ENCODE measurements at regions not wholly inside any gene's neighbourhood (a gene's known extent, or its start where the extent isn't known, plus 50 kb on each side); places are given as distances from the start of the nearest gene placed in this dataset.

GRCh38 chr2:118493213-118493612 is 354.2 kb downstream of the EN1 start:
- no peak for TF ChIP-seq EZH2 (IDR thresholded peaks at IDR 0.05; ENCODE audit: insufficient read depth, low read length)
- TF ChIP-seq CTCF (IDR thresholded peaks at IDR 0.05; ENCODE audit: insufficient read depth, low read depth, low read length), result no peak
